IMR-90 (cell line): ENCODE measurements at regions not wholly inside any gene's neighbourhood (a gene's known extent, or its start where the extent isn't known, plus 50 kb on each side); places are given as distances from the start of the nearest gene placed in this dataset.

Experiments used
- BHLHE40 ChIP-seq: fragments of 150-350 bp; IDR thresholded peaks from 2 replicates; pipeline ENCODE4 v1.6.1; 2016; ENCODE audit warnings: mild to moderate bottlenecking, low read depth, low read length
- CEBPB ChIP-seq: IDR thresholded peaks from 2 replicates; pipeline ENCODE4 v1.6.1; 2012; ENCODE audit warnings: low read depth, low read length, improper control_type of control experiment
- FOS ChIP-seq: fragments of 150-350 bp; IDR thresholded peaks from 2 replicates; pipeline ENCODE4 v1.6.1; 2016; ENCODE audit warnings: low read depth, low read length
- MAZ ChIP-seq: IDR thresholded peaks from 2 replicates; pipeline ENCODE4 v1.6.1; 2012; ENCODE audit warnings: low read depth, mild to moderate bottlenecking, low read length, improper control_type of control experiment, moderate library complexity, borderline replicate concordance
- MXI1 ChIP-seq: IDR thresholded peaks from 2 replicates; pipeline ENCODE4 v1.6.1; 2012; ENCODE audit warnings: low read depth, mild to moderate bottlenecking, low read length, moderate library complexity, borderline replicate concordance
- NFE2L2 ChIP-seq: fragments of 150-350 bp; IDR thresholded peaks from 2 replicates; pipeline ENCODE4 v1.6.1; 2016; ENCODE audit warnings: low read depth, mild to moderate bottlenecking, low read length
- POLR2A ChIP-seq: IDR thresholded peaks from 2 replicates; pipeline ENCODE4 v1.6.1; 2012; ENCODE audit warnings: mild to moderate bottlenecking, low read depth, low read length
- RAD21 ChIP-seq: IDR thresholded peaks from 2 replicates; pipeline ENCODE4 v1.6.1; 2012; ENCODE audit warnings: low read length, improper control_type of control experiment
- RCOR1 ChIP-seq: IDR thresholded peaks from 2 replicates; pipeline ENCODE4 v1.6.1; 2012; ENCODE audit warnings: mild to moderate bottlenecking, low read length, improper control_type of control experiment; ENCODE audit not compliant: insufficient replicate concordance
- RFX5 ChIP-seq: IDR thresholded peaks from 2 replicates; pipeline ENCODE4 v1.8.0; 2012; ENCODE audit warnings: low read depth, mild to moderate bottlenecking, low read length, moderate library complexity
- SMC3 ChIP-seq: fragments of 150-350 bp; IDR thresholded peaks from 2 replicates; pipeline ENCODE4 v1.6.1; 2016; ENCODE audit warnings: low read depth, mild to moderate bottlenecking, antibody characterized with exemption, low read length, moderate library complexity
- TF ChIP-seq, protein P1 (sequence below): fragments of 150-350 bp; IDR thresholded peaks from 2 replicates; pipeline ENCODE4 v1.6.1; 2017; ENCODE audit warnings: mild to moderate bottlenecking, antibody characterized with exemption, low read length, low read depth
- TF ChIP-seq, protein P2 (sequence below): conservative IDR thresholded peaks from 2 replicates; pipeline ENCODE4 v1.5.1; 2012; ENCODE audit warnings: mild to moderate bottlenecking, low read depth, low read length, improper control_type of control experiment

DNA sequence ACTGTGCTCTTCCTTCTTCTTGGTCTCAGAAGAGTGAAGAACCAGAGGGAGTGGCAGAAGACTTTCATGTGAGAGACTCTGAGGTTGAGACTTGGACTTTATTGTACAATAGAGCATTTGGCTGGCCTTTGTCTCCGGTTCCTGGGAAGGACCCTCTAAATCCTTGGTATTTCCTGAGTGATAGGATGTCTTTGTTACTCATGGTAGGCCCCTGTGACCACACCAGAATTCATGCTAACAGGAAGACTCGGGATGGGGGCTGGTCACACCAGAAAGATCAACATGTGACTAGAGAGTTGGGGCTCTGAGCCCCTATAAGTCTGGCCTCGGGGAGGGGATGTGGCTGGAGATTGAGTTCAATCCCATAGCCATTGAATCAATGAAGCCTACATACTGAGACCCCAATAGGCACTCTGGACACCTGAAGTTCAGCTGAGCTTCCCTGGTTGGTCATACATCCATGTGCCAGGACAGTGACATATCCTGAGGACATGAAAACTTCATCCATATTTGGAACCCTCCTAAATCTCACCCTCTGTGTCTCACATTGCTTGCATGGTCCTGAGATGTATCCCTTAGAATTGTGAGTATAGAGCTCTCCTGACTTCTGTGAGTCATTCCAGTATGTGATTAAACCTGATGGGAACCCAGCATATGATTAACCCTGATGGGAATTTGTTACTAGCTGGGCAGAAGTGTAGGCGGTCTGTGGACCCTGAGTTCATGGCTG lies 201.7 kb downstream of the GADD45G start:
- TF ChIP-seq, protein P1, sequence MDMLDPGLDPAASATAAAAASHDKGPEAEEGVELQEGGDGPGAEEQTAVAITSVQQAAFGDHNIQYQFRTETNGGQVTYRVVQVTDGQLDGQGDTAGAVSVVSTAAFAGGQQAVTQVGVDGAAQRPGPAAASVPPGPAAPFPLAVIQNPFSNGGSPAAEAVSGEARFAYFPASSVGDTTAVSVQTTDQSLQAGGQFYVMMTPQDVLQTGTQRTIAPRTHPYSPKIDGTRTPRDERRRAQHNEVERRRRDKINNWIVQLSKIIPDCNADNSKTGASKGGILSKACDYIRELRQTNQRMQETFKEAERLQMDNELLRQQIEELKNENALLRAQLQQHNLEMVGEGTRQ: no peak
- TF ChIP-seq, protein P2, sequence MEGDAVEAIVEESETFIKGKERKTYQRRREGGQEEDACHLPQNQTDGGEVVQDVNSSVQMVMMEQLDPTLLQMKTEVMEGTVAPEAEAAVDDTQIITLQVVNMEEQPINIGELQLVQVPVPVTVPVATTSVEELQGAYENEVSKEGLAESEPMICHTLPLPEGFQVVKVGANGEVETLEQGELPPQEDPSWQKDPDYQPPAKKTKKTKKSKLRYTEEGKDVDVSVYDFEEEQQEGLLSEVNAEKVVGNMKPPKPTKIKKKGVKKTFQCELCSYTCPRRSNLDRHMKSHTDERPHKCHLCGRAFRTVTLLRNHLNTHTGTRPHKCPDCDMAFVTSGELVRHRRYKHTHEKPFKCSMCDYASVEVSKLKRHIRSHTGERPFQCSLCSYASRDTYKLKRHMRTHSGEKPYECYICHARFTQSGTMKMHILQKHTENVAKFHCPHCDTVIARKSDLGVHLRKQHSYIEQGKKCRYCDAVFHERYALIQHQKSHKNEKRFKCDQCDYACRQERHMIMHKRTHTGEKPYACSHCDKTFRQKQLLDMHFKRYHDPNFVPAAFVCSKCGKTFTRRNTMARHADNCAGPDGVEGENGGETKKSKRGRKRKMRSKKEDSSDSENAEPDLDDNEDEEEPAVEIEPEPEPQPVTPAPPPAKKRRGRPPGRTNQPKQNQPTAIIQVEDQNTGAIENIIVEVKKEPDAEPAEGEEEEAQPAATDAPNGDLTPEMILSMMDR: no peak
- TF ChIP-seq POLR2A (no peak), BHLHE40 (no peak), MAZ (no peak), CEBPB (no peak), FOS (no peak), SMC3 (no peak), MXI1 (no peak), RFX5 (no peak), RCOR1 (no peak), NFE2L2 (no peak), RAD21 (no peak)
